B cell (primary cell): ENCODE measurements at regions not wholly inside any gene's neighbourhood (a gene's known extent, or its start where the extent isn't known, plus 50 kb on each side); places are given as distances from the start of the nearest gene placed in this dataset.

Experiments
- ATAC-seq: fragments of 200-7000 bp; cut with Tn5 transposase; one replicate; pipeline ENCODE4 v1.10.0; 2021; ENCODE audit warnings: low read depth, mild to moderate bottlenecking, moderate number of reproducible peaks, moderate library complexity
- CTCF ChIA-PET: fragments of 350-600 bp; sonication (Branson Sonifier 250); formaldehyde crosslinking; loops from one replicate; lab custom pipeline; 2021; ENCODE audit warnings: antibody characterized with exemption, inconsistent platforms; lab: Charles Lee
- POLR2A ChIA-PET: fragments of 350-600 bp; sonication (Branson Sonifier 250); formaldehyde crosslinking; loops from one replicate; lab custom pipeline; 2021; ENCODE audit warnings: antibody characterized with exemption; lab: Charles Lee
- DNase-seq: peaks from one replicate; pipeline ENCODE4 v3.0.0; 2013
- H2AFZ ChIP-seq: 2 replicates; pipeline ENCODE4 v1.6.1; 2012; ENCODE audit warnings: mild to moderate bottlenecking, low read depth, low read length; ENCODE audit not compliant: insufficient read depth, poor library complexity, severe bottlenecking
- H3K27ac ChIP-seq, 2 donors: 1 replicate in 1 of 2; 2 replicates in 1 of 2; pipeline ENCODE4 v1.5.1; 2012 to 2013; ENCODE audit warnings: low read length in 2 of 2, mild to moderate bottlenecking in 2 of 2, moderate library complexity in 1 of 2
- H3K27me3 ChIP-seq, 4 experiments: fragments of 200-600 bp in 1 of 4; sonication (generic) in 1 of 4; replicated peaks in 1 of 4; 1 replicate in 2 of 4; 2 replicates in 2 of 4; pipeline versions ENCODE4 v1.6.1 to v1.7.0; 2013 to 2016; ENCODE audit warnings: low read length in 3 of 4, mild to moderate bottlenecking in 2 of 4, mixed read lengths in 1 of 4, moderate library complexity in 1 of 4; ENCODE audit not compliant: insufficient read depth in 4 of 4, control insufficient read depth in 3 of 4; ENCODE audit errors: control extremely low read depth in 1 of 4
- H3K36me3 ChIP-seq, 2 experiments: replicated peaks in 1 of 2; 1 replicate in 1 of 2; 2 replicates in 1 of 2; pipeline versions ENCODE4 v1.6.1 to v1.7.1; 2013; ENCODE audit warnings: low read length in 1 of 2; ENCODE audit not compliant: insufficient read depth in 2 of 2, control insufficient read depth in 1 of 2; ENCODE audit errors: control extremely low read depth in 1 of 2, extremely low read depth in 1 of 2
- H3K4me1 ChIP-seq, 2 donors: fragments of 200-600 bp in 1 of 2; sonication (generic) in 1 of 2; 1 replicate in 1 of 2; 2 replicates in 1 of 2; pipeline versions ENCODE4 v1.5.1 to v1.6.1; 2013 to 2017; ENCODE audit warnings: low read length in 2 of 2; ENCODE audit not compliant: control insufficient read depth in 2 of 2, insufficient read depth in 2 of 2
- H3K4me2 ChIP-seq: replicated peaks from 2 replicates; pipeline ENCODE3; 2012; ENCODE audit warnings: mild to moderate bottlenecking, low read depth, low read length; ENCODE audit not compliant: poor library complexity, severe bottlenecking
- H3K4me3 ChIP-seq, 5 experiments: fragments of 200-600 bp in 1 of 5; sonication (generic) in 1 of 5; 1 replicate in 3 of 5; 2 replicates in 2 of 5; pipeline versions ENCODE4 v1.5.1 to v1.7.0; 2011 to 2016; ENCODE audit warnings: low read length in 4 of 5, mild to moderate bottlenecking in 4 of 5, low read depth in 2 of 5, control low read depth in 1 of 5, moderate library complexity in 1 of 5; ENCODE audit not compliant: insufficient read depth in 1 of 5; ENCODE audit errors: control extremely low read depth in 1 of 5, extremely low read depth in 1 of 5
- H3K79me2 ChIP-seq: fragments of 200-600 bp; sonication (generic); one replicate; pipeline ENCODE4 v1.6.0; 2016; ENCODE audit warnings: low read length; ENCODE audit not compliant: control insufficient read depth, insufficient read depth
- H3K9ac ChIP-seq: fragments of 200-600 bp; sonication (generic); 2 replicates; pipeline ENCODE4 v1.6.1; 2017; ENCODE audit warnings: mild to moderate bottlenecking, low read length, moderate library complexity
- H3K9me3 ChIP-seq, 3 donors: one replicate each; pipeline versions ENCODE4 v1.6.1 to v1.7.1; 2013; ENCODE audit warnings: low read length in 2 of 3; ENCODE audit not compliant: control insufficient read depth in 2 of 3, insufficient read depth in 1 of 3; ENCODE audit errors: control extremely low read depth in 1 of 3
- H4K20me1 ChIP-seq: 2 replicates; pipeline ENCODE4 v1.6.0; 2012; ENCODE audit warnings: mild to moderate bottlenecking, low read length; ENCODE audit not compliant: insufficient read depth, control insufficient read depth, poor library complexity, severe bottlenecking
- H3K27ac Mint-ChIP-seq: one replicate; pipeline ENCODE4 v1.8.0; 2021; ENCODE audit warnings: mixed read lengths
- H3K27me3 Mint-ChIP-seq: one replicate; pipeline ENCODE4 v1.8.0; 2021; ENCODE audit warnings: mixed read lengths
- H3K4me1 Mint-ChIP-seq: one replicate; pipeline ENCODE4 v1.8.0; 2021; ENCODE audit warnings: mixed read lengths
- H3K4me3 Mint-ChIP-seq: one replicate; pipeline ENCODE4 v1.8.0; 2021; ENCODE audit warnings: mixed read lengths
- H3K9me3 Mint-ChIP-seq: one replicate; pipeline ENCODE4 v1.8.0; 2022; ENCODE audit warnings: mixed read lengths; ENCODE audit not compliant: insufficient read depth
- CTCF ChIP-seq: fragments of 200-600 bp; IDR thresholded peaks from one replicate; pipeline ENCODE4 v1.8.0; 2022; ENCODE audit warnings: antibody characterized with exemption, mild to moderate bottlenecking
- EZH2 ChIP-seq: IDR thresholded peaks from 2 replicates; pipeline ENCODE4 v1.6.1; 2012; ENCODE audit warnings: borderline replicate concordance, low read depth, mild to moderate bottlenecking, moderate library complexity, low read length; ENCODE audit not compliant: insufficient read depth, poor library complexity, severe bottlenecking
- WGBS: methylation state at CpG from one replicate; pipeline ENCODE4 v1.1.5; 2013; ENCODE audit warnings: missing lambda C conversion rate; ENCODE audit not compliant: insufficient coverage; 5-methylcytosine and 5-hydroxymethylcytosine counted together
- intact Hi-C: fragments of 100-400 bp; cut with micrococcal nuclease; formaldehyde crosslinking; loops from one replicate; pipeline ENCODE4 v1.10.0; 2022

- Histone ChIP-seq H3K4me2 (no peak overlapping the region), H3K4me1 (no peaks in the 10 kb centered on the region), H4K20me1 (no peaks in the 10 kb centered on the region), H3K36me3 (no peaks in the 10 kb centered on the region), H3K4me3 (no peak overlapping the region), H3K9me3 (peaks cover 2 to 13% (median 3%) of the 10 kb centered on the region in 3 donors), H3K79me2 (no peaks in the 10 kb centered on the region), H3K9ac (no peak overlapping the region), H3K27ac (no peak overlapping the region), H2AFZ (no peak overlapping the region), H3K27me3 (peaks cover 0 to 3% (median 0%) of the 10 kb centered on the region in 4 experiments)
- Mint-ChIP-seq H3K4me3 (no peak overlapping the region), H3K27ac (no peak overlapping the region), H3K4me1 (no peaks in the 10 kb centered on the region), H3K9me3 (no peaks in the 10 kb centered on the region), H3K27me3 (peaks cover 4% of the 10 kb centered on the region)
- 94% methylated on average over 4 of the region's 5 CpGs for WGBS
- TF ChIP-seq CTCF (no peak), EZH2 (no peak)
- no peak for ATAC-seq
- intact Hi-C loops, result no loop called here
- CTCF ChIA-PET, result no interaction called here
- DNase-seq, result no peak
- POLR2A ChIA-PET, result no interaction called here
Measured at GRCh38 chr10:29099415-29099814, 189.5 kb upstream of the LYZL1 start.

GRCh38 chr10:29100505-29100904, 188.4 kb upstream of the LYZL1 start:
- Histone ChIP-seq H3K79me2 (no peaks in the 10 kb centered on the region), H3K4me2 (no peak overlapping the region), H3K36me3 (no peaks in the 10 kb centered on the region), H3K4me1 (no peaks in the 10 kb centered on the region), H3K9ac (no peak overlapping the region), H3K27me3 (peaks cover 0 to 3% (median 0%) of the 10 kb centered on the region in 4 experiments), H2AFZ (no peak overlapping the region), H4K20me1 (no peaks in the 10 kb centered on the region), H3K9me3 (peaks cover 2 to 12% (median 3%) of the 10 kb centered on the region in 3 donors), H3K4me3 (no peak overlapping the region), H3K27ac (no peak overlapping the region)
- no peak overlapping the region for H3K4me3 Mint-ChIP-seq
- DNase-seq (no peak), ATAC-seq (no peak)
- TF ChIP-seq CTCF, result no peak
- TF ChIP-seq EZH2, result no peak
- no peaks in the 10 kb centered on the region for H3K9me3 Mint-ChIP-seq
- ChIA-PET POLR2A (no interaction called here), CTCF (no interaction called here)
- WGBS, result 76% methylated on average over 2 of the region's 4 CpGs
- intact Hi-C loops, result no loop called here
- peaks cover 4% of the 10 kb centered on the region for H3K27me3 Mint-ChIP-seq
- no peak overlapping the region for H3K27ac Mint-ChIP-seq
- H3K4me1 Mint-ChIP-seq, result no peaks in the 10 kb centered on the region
